COLO668 (cell line): ENCODE measurements at regions not wholly inside any gene's neighbourhood (a gene's known extent, or its start where the extent isn't known, plus 50 kb on each side); places are given as distances from the start of the nearest gene placed in this dataset.
A peak's percentile ranks its signal among the peaks of the same experiment; 100 is the strongest.

Source experiments
- DNase-seq: peaks from one replicate; lab custom pipeline; 2025; ENCODE audit not compliant: unreplicated experiment; lab: John Stamatoyannopoulos, UW

DNA sequence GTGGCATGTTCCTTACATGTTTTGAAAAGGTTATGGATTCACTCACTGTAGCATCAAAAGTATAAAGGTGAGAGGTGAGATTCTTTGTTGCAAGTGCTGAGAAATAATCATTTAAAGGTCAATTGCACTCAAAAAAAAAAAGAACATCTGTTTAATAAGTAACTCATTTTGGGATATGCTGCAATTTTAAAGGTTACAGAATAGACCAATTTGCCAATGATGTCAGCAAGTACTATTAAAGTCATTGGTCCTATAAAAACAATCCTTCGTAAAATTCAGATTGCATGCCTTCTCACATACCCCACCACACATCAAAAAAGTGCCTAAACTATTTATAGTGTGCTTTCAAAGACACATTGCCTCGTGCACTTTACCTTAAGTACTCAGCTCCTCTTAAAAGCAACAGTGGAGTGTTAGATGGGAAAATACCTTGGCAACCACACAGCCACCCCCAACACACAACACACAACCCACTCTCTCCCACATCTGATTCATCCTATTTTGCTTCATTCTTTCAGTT, 218.2 kb upstream of the ADGRL2 start:
- no peak for DNase-seq

DNA sequence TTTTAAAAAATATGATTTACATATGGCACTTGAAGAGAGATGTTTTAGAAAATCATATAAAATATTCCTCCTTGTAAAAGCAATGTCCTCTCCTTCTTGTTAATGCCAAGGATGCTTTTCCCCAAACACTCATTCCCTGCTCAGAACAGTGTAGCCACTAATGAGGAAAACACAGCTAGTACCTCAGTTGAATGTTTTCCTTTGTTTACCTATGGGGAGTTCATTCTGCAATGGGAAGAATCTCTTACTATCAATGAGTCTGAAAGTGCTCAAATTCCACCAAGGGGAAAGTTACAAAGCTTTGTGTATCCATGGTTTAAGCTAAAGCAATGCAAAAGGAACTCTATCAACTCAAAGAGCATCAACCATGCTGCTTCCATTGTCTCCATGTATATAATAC, 221.9 kb upstream of the ADGRL2 start:
- DNase-seq: no peak

DNA sequence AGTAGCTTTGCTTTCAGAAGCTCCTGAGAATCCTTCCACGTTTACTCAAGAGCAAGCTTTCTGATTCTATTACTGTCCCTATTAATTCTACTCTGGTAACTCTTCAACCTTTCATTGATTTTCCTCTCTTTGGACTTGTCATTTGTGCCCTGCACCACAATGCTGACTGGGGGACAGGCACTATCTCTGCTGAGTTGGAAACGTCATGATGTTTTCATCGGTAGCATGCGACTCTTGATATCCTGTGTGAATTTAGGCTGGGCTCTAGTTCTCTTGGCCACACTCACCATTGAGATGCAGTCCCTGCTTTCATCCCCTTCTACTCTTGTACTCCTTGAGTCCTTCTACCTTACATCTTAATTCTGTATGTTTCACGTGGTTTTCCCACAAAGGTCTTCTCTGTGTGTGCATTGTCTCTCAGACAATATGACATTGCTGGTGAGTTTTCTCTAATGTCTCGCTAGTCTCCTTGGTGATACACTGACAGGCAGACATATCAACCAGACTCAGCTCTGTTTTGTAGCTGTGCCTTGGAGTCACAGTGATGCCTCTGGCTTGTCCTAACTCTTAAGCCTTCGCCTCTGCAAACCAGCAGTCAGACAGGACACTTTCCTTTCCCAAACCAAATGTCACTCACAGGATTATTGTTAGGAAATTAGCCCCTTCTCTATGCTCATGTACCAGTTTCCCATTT, 223.6 kb upstream of the ADGRL2 start:
- no peak for DNase-seq

DNA sequence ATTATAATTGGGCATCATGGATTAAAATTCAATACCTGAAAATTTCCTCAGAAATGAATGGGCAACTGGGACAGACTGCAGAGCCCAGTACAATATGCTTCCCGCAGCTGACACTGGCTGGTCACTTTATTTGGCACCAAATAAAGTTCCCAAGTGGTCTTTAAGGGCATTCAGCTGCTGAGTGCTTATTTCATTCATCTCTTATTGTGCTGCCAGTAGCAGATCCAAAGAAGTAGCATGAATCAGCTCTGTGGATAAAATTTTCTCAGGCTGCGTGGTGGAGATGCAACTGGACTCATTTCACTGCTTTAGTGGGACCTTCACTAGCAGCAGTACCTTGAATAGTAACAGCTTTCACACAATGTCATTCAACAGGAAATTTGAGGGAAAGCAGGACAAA, 226.3 kb upstream of the ADGRL2 start:
- no peak for DNase-seq

DNA sequence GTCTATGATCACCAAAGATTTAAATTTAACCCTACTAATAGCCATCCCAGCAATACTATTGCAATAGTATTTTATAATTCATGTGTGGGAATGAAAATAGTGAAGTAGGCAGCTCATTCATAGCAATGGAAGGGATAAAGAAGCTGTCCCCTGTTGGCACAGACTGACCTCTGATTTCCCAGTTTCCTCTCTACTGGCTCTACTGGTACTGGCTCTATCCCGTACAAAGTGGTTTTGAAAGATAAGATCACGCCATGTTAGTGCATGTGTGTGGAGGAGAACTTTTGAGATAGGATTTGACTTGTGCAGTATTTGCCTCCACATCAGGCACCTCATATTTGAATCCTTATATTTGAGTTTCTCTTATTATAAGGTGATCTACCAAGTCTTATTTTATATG, 227.3 kb upstream of the ADGRL2 start:
- DNase-seq: no peak

DNA sequence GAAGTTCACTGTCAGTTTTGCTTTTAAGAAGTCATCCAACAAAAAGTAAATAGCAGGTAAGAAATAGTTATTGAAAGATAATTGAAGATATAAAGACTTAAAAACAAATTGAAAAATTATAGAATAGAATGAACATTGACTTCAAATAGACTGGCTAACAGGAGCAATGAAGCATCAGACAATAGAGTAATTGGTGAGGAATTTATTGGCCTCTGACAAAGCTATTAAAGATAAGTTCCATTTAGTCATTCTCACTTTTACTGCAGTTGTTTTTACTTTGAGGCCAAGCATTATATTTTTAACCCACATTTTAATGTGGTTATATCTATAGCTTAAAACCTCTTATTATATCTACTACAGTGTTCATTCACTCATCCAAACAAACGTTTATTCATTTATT, 228.8 kb upstream of the ADGRL2 start:
- DNase-seq: no peak

DNA sequence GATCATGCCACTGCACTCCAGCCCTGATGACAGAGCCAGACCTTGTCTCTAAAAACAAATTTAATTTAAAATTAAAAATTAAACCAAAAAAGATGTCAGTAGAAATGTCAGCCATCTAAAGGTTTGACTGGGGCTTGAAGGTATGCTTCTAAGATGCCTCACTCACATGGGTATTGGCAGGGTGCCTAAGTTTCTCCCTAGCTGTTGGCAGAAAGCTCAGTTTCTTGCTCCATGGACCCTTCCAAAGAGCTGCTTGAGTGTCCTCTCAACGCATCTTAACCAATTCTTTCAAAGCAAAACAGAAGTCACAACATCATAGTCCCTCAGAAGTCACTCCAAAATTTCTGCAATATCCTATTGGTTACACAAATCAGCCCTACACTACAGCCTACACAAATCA, 231.0 kb upstream of the ADGRL2 start:
- no peak for DNase-seq

DNA sequence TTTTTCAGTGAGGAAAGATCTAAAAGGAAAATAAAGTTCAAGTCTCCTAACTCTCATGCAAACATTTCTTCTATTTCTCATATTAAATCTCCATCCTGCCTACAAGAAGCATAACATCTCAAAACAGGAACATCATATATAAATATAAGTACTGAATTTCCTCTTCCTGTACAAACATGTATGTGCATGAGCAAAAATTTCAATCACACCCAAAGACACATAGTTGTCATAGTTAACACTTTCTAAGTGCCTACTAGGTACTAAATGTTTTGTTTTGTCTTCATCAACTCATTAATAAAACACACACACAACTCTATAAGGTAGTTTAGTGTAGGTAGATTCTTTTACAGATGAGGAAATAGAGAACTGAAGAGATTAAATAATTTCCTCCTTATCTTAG, 237.1 kb upstream of the ADGRL2 start:
- DNase-seq: no peak

DNA sequence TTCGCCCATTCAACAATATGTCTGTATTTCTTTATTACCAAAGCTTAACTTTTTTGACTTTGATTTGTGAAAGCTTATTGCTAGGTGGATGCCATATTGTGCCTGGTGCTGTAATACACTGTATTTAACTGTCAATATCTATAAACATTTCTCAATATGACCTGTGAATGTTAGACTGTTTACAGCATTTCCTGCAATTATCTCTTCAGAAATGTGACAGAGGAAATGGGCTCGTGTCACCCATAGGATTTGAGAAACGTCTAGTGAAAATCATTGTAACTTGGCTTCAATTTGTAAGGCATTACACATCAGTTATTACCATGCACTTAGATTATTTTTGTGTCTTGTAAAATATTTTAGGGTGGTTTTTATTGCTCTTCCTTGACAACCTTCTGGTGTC, 237.8 kb upstream of the ADGRL2 start:
- no peak for DNase-seq

DNA sequence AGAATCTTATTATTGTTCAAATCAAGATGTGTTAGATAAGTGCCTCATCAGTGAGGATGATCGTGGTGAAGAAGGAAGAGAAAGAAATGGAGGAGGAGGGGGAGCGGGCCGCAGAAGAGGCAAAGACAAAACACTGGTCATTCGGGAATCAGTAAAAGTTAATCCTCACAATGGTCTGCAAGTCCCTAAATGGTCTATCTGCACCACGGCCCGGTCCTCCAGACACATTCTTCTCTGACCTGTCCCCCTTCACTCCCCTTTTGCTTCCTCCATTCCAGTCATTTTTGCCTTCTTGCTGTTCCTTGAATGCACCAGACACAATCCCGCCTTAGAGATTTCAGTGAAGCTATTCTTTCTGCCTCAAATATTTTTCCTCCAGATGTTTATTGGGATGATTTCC, 240.1 kb upstream of the ADGRL2 start:
- DNase-seq: no peak

DNA sequence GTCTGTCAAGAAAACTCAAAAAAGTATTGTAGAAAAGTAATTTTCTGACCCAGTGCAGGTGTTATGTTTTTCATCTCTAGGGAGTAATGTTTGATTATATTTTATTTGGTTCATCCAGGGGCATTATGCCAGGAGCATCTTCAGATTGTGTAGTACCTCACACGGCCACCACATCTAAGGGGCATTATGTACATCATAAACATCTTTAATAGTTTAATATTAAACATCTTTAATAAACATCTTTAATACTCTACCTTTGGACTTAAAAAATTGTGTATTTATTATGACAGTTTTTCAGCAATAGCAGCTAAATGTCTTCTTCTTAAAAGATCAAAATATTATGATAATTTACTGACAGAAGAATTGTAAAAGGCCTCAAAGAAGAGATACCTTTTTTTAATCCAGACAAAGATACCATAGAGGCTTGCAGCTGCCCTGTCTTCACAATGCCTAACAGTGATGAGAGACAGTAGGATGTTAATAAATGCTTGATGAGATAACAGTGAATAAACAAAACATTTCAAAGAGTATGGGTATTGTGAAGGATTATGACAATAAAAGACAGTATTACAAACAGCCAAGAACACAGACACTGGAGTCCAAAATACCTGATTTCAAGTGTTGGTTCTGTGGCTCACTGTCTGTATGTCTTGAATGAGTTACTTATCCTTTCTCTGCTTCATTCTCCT, 240.9 kb upstream of the ADGRL2 start:
- no peak for DNase-seq

DNA sequence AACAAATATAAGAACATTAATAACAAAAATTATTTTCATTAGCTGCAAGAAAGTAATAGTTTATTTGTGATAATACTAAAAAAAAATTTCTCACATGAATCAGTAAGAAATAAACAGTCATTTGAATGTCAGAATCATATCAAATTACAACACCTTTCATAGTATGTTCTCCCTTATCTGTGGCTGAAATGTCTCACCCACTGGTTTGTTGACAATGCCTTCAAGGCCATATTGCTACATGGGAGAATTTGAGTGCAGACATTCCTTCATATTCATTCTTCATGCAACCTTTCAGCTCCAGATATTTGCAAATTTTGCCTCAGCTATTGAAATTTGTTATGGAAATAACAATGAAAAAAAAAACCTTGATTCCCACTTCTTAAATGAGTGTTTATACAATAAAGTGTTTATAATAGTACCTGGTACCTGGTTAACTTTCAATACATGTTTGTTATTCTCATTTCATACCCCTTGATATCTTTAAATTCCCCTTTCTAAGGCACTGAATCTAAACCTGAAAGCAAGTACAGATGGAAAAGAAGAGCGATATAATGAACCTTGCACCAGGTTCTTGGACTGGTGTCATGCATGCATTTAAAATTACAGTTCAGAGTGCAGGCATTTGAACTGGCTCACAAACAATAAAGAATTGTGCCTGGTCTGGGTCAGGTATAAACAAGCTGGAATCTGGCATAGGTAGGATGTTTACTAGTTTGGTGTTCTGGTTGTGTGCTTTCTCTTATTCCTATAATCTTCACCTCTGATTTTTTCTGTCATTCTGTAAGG, 242.2 kb upstream of the ADGRL2 start:
- DNase-seq: no peak

DNA sequence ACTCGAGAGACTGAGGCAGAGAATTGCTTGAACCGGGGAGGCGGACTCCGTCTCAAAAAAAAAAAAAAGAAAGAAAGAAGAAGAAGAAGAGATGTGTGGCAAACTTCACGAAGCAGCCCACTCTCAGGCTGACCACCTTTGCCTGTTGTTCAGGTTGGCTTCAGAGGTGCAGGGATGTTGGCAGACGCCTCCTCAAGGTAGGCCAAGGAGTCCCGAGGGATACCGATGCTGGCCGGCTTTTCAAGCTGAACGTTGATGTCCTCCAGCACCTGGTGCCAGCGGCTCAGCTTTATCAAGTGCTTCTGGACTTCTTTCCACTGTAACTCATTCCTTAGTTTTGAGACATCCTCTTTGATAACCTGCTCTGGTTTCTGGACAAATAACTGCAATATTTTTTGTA, 243.8 kb upstream of the ADGRL2 start:
- no peak for DNase-seq

DNA sequence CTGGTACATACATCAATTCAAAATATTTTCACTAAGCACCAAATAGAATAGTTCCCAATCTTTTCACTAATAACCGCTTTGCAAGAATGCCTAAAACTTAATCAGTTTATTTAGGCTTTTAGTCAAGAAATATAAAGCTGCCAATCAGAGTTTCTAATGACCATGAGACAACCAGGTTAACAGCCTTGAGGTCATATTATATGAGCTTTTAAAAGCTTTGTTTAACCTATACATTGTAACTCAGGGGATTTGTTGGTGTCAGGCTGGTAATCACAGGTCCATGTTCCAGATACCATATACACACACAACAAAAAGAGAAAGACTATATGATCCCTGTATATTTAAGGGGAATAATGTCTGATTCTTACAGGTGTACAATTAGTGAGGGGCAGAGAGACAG, 246.2 kb upstream of the ADGRL2 start:
- DNase-seq: peak; percentile 28

DNA sequence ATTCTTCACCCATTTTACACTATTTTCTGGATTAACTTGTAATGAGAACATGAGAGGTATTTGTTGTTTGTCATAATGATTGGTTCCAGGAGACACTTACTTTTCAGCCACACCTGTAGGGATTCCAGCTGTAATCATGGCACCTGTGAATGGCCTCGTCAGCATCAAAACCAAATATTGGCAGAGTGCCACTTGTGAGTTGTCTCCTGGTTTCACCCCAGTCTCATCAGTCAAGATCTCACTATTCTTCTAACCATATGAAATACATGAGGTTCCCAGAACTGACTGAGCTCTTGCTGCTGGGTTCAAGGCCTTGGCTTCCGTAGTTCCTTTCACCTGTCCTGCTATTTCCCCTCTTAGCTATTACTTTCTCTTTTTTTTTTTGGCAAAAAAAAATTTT, 246.6 kb upstream of the ADGRL2 start:
- DNase-seq: peak; percentile 84

DNA sequence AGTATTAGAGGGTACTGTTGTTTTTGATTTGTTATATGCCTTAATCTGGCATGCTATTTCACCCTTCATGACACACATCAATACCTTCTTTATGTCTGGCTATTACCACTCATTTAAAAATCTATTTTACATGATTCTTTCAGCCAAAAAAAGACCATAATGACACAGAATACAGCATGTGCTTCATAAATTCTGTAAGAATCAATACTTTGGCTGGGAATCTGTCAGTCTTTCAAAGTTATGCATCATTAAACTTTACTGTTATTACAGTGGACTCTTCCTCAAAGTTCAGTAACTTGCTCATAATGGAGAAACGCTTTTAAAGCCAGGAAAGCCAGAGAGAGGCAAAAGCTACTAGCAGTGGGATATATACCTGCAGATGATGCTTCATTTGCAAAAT, 247.2 kb upstream of the ADGRL2 start:
- no peak for DNase-seq

DNA sequence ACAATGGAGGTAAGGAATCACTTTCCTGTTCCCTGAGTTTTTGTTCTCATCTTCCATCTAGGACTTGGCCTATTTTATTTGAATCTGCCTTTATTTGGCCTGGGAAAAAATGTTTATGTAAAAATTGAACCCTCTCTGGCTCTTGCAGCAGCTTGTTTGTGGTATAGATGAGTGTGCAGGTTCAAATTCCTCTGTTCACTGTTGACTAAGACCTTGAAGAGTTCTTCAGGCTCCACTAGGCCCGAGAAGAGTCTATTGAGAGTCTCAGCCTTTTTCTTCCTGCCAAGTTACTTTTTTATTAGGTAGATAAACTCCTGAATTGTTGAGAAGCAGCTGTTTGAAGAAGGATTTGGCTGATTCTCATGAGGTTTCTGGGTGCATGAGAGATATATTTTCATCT, 248.8 kb upstream of the ADGRL2 start:
- no peak for DNase-seq

DNA sequence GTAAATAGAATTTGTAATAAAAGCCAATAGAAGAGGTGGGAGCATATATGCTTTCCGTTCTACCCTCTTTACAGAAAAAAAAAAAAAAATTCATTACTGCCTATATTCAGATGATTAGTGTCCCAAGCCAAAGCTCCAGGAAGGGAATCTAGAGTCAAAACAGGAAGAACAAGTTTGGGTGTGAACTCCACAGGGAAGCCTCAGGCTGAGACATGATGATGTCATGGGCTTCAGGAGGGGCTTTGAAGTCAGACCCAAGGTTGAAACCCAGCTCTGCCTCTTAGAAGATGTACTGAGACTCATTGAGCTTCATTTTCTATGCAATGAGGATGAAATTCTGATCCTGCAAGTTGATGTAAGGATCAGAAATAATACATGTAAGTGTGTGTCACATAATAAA, 250.0 kb upstream of the ADGRL2 start:
- DNase-seq: no peak

DNA sequence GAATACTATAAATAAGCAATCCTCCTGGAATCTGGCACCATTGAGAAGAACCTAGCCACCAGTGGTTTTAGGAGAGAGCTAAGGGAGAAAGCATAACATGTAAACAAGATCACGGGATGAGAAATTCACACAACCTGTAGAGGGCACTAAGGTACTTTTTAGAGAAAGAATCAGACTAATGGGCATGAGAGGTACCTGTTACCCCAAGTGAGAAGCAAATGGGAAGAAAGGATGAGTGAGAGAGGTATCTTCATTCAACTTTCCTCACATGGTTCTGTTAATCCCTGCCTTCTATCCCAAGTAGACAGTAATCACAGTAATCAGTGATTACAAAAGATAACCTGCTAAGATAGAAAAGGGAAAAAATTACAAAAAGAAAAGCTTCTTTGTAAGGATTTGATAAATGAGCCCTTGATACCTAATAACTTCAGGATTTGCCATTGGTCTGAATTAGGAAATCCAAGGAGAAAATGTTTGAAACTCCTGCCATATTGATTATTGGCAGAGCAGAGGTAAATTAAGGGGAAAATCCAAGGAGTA, 251.1 kb upstream of the ADGRL2 start:
- peak; percentile 21 for DNase-seq

DNA sequence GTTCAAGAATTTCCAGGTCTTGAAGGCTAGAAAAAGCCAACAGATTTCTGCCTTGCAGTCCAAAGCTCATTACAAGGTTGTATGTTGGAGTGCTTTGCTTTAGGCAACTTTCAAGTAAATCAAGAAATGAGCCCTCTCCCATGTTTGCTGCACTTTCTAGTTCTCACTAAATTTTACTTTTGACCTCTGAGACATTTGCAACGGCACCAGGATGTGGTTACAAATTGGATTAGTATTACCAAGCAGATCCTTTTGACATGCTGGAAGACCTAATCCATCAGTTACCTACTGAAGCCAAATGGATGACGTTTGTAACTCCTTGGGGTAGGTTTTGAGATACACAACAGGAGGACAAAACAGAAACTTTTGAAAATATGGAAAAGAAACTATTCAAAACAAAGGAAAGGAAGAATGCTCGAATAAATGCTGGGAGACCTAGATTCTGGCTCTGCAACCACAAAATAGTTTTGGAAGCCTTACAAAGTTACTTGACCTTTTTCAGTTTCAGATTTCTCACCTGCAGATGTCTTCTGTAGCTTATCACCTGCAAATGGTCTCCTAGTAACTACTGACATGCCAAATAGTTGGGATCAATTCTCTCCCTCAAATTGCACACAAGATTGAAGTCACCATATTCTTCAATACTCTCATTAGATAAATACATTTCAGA, 251.7 kb upstream of the ADGRL2 start:
- DNase-seq: no peak

DNA sequence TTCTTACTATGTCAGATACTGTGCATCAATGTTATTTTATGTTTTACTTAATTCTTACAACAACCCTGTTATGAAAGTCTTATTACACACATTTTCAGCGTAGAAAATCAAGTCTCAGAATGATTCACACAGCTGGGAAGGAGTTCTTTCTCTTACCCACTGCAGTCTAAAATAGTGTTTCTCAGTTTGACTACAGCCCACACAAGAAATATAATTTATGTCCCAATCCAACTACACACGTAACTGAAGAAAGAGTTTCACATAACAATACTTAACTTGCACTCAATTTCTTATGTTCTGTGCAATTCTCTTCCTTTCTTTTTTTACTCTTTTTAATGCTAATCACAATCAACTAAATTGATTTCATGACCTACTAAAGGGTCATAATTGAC, 252.8 kb upstream of the ADGRL2 start:
- no peak for DNase-seq
